Activated B cell treated with CpG ODN at 0.5 μM for 24 hours (primary cell): ENCODE measurements at regions not wholly inside any gene's neighbourhood (a gene's known extent, or its start where the extent isn't known, plus 50 kb on each side); places are given as distances from the start of the nearest gene placed in this dataset.

ENCODE experiments used
- ATAC-seq: fragments of 200-7000 bp; cut with Tn5 transposase; one replicate; pipeline ENCODE4 v1.10.0; 2021; ENCODE audit warnings: low read depth, mild to moderate bottlenecking, moderate library complexity
- CTCF ChIA-PET: fragments of 350-600 bp; sonication (Branson Sonifier 250); formaldehyde crosslinking; loops from one replicate; lab custom pipeline; 2021; ENCODE audit warnings: antibody characterized with exemption; lab: Charles Lee
- POLR2A ChIA-PET: fragments of 350-600 bp; sonication (Branson Sonifier 250); formaldehyde crosslinking; loops from one replicate; lab custom pipeline; 2021; ENCODE audit warnings: antibody characterized with exemption; lab: Charles Lee
- DNase-seq: peaks from one replicate; pipeline ENCODE4 v3.0.0; 2022
- H3K27ac Mint-ChIP-seq: one replicate; pipeline ENCODE4 v1.8.0; 2020; ENCODE audit warnings: mixed read lengths
- H3K27me3 Mint-ChIP-seq: one replicate; pipeline ENCODE4 v1.8.0; 2021; ENCODE audit warnings: mixed read lengths
- H3K36me3 Mint-ChIP-seq: one replicate; pipeline ENCODE4 v1.8.0; 2021; ENCODE audit warnings: low read depth, mixed read lengths
- H3K4me1 Mint-ChIP-seq: one replicate; pipeline ENCODE4 v1.8.0; 2021; ENCODE audit warnings: mixed read lengths
- H3K4me3 Mint-ChIP-seq: one replicate; pipeline ENCODE4 v1.8.0; 2020; ENCODE audit warnings: mild to moderate bottlenecking, mixed read lengths
- H3K9me3 Mint-ChIP-seq: one replicate; pipeline ENCODE4 v1.8.0; 2020; ENCODE audit warnings: mixed read lengths
- CTCF ChIP-seq: fragments of 200-600 bp; IDR thresholded peaks from one replicate; pipeline ENCODE4 v1.8.0; 2022; ENCODE audit warnings: antibody characterized with exemption, mild to moderate bottlenecking
- intact Hi-C: fragments of 100-400 bp; cut with micrococcal nuclease; formaldehyde crosslinking; loops from one replicate; pipeline ENCODE4 v1.15.1; 2024

- ChIA-PET CTCF (interaction anchor here (1.0 kb wide), 1 partner anchor 46 kb away, joined by 4 read pairs; no protein-coding TSS in a partner anchor), POLR2A (no interaction called here)
- Mint-ChIP-seq H3K4me3 (no peak overlapping the region), H3K9me3 (no peaks in the 10 kb centered on the region), H3K27ac (no peak overlapping the region), H3K36me3 (no peaks in the 10 kb centered on the region), H3K4me1 (no peaks in the 10 kb centered on the region), H3K27me3 (peaks cover 5% of the 10 kb centered on the region)
- no peak for DNase-seq
- no peak for TF ChIP-seq CTCF
- intact Hi-C loops, result no loop called here
- no peak for ATAC-seq
Observed at GRCh38 chr5:158618256-158618655, 481.5 kb downstream of the EBF1 start.

- H3K4me3 Mint-ChIP-seq, result no peak overlapping the region
- H3K4me1 Mint-ChIP-seq, result no peaks in the 10 kb centered on the region
- H3K27ac Mint-ChIP-seq, result no peak overlapping the region
- ChIA-PET POLR2A (no interaction called here), CTCF (no interaction called here)
- DNase-seq, result no peak
- no peaks in the 10 kb centered on the region for H3K9me3 Mint-ChIP-seq
- no peak for ATAC-seq
- H3K27me3 Mint-ChIP-seq, result peaks cover 5% of the 10 kb centered on the region
- intact Hi-C loops, result no loop called here
- TF ChIP-seq CTCF, result no peak
- no peaks in the 10 kb centered on the region for H3K36me3 Mint-ChIP-seq
Observed at GRCh38 chr5:158616707-158617106, 483.0 kb downstream of the EBF1 start.

- H3K27me3 Mint-ChIP-seq, result peaks cover 5% of the 10 kb centered on the region
- CTCF ChIA-PET, result no interaction called here
- H3K36me3 Mint-ChIP-seq, result no peaks in the 10 kb centered on the region
- intact Hi-C loops, result no loop called here
- ATAC-seq (no peak), DNase-seq (no peak)
- no peak overlapping the region for H3K4me3 Mint-ChIP-seq
- H3K9me3 Mint-ChIP-seq, result no peaks in the 10 kb centered on the region
- no peak for TF ChIP-seq CTCF
- no peak overlapping the region for H3K27ac Mint-ChIP-seq
- POLR2A ChIA-PET, result no interaction called here
- H3K4me1 Mint-ChIP-seq, result no peaks in the 10 kb centered on the region
Observed at GRCh38 chr5:158614951-158615350, 484.8 kb downstream of the EBF1 start.

GRCh38 chr5:158611581-158611980 is 488.1 kb downstream of the EBF1 start:
- Mint-ChIP-seq H3K27ac (no peak overlapping the region), H3K4me1 (peaks cover 7% of the 10 kb centered on the region), H3K9me3 (no peaks in the 10 kb centered on the region), H3K4me3 (no peak overlapping the region), H3K36me3 (no peaks in the 10 kb centered on the region), H3K27me3 (peaks cover 5% of the 10 kb centered on the region)
- no peak for ATAC-seq
- ChIA-PET POLR2A (no interaction called here), CTCF (no interaction called here)
- DNase-seq, result no peak
- intact Hi-C loops, result no loop called here
- no peak for TF ChIP-seq CTCF

GRCh38 chr5:158610051-158610415 is 489.7 kb downstream of the EBF1 start:
- no peak for TF ChIP-seq CTCF
- intact Hi-C loops, result no loop called here
- Mint-ChIP-seq H3K36me3 (no peaks in the 10 kb centered on the region), H3K9me3 (no peaks in the 10 kb centered on the region), H3K4me3 (no peak overlapping the region), H3K27me3 (peaks cover 5% of the 10 kb centered on the region), H3K4me1 (peaks cover 8% of the 10 kb centered on the region), H3K27ac (no peak overlapping the region)
- ChIA-PET POLR2A (no interaction called here), CTCF (no interaction called here)
- DNase-seq (no peak), ATAC-seq (no peak)
